CD8-positive, alpha-beta memory T cell (primary cell): ENCODE measurements at regions not wholly inside any gene's neighbourhood (a gene's known extent, or its start where the extent isn't known, plus 50 kb on each side); places are given as distances from the start of the nearest gene placed in this dataset.

ENCODE experiments used
- CTCF ChIA-PET: fragments of 350-600 bp; sonication (Branson Sonifier 250); formaldehyde crosslinking; loops from one replicate; lab custom pipeline; 2021; ENCODE audit warnings: antibody characterized with exemption; lab: Charles Lee
- POLR2A ChIA-PET: fragments of 350-600 bp; sonication (Branson Sonifier 250); formaldehyde crosslinking; loops from one replicate; lab custom pipeline; 2021; ENCODE audit warnings: antibody characterized with exemption; lab: Charles Lee
- DNase-seq, 5 donors: peaks; one replicate each; pipeline versions ENCODE4 v3.0.0 to v3.0.0-alpha.2; 2020 to 2022; ENCODE audit warnings: mixed read lengths in 1 of 5
- H3K27ac ChIP-seq: one replicate; pipeline ENCODE4 v1.7.0; 2013; ENCODE audit warnings: low read depth, mild to moderate bottlenecking, low read length, moderate library complexity
- H3K27me3 ChIP-seq: 2 replicates; pipeline ENCODE4 v1.7.0; 2013; ENCODE audit warnings: low read length, mild to moderate bottlenecking; ENCODE audit not compliant: insufficient read depth, poor library complexity, severe bottlenecking
- H3K36me3 ChIP-seq: 2 replicates; pipeline ENCODE4 v1.7.0; 2013; ENCODE audit warnings: mild to moderate bottlenecking, low read length, moderate library complexity; ENCODE audit not compliant: insufficient read depth
- H3K4me1 ChIP-seq: 2 replicates; pipeline ENCODE4 v1.7.0; 2013; ENCODE audit warnings: mild to moderate bottlenecking, low read length, moderate library complexity; ENCODE audit not compliant: insufficient read depth
- H3K4me3 ChIP-seq: 2 replicates; pipeline ENCODE4 v1.7.0; 2013; ENCODE audit warnings: mild to moderate bottlenecking, low read length
- H3K9me3 ChIP-seq: 2 replicates; pipeline ENCODE4 v1.7.0; 2013; ENCODE audit warnings: mild to moderate bottlenecking, low read length
- H3K27ac Mint-ChIP-seq, 8 donors: one replicate each; pipeline ENCODE4 v1.8.0; 2020 to 2021; ENCODE audit warnings: mixed read lengths in 8 of 8, mild to moderate bottlenecking in 6 of 8, inconsistent platforms in 3 of 8, moderate library complexity in 3 of 8
- H3K27me3 Mint-ChIP-seq, 2 donors: one replicate each; pipeline ENCODE4 v1.8.0; 2020 to 2021; ENCODE audit warnings: mixed read lengths in 2 of 2, mild to moderate bottlenecking in 1 of 2, moderate library complexity in 1 of 2
- H3K36me3 Mint-ChIP-seq, 3 donors: one replicate each; pipeline ENCODE4 v1.8.0; 2020 to 2021; ENCODE audit warnings: mixed read lengths in 3 of 3, inconsistent platforms in 1 of 3, mild to moderate bottlenecking in 1 of 3
- H3K4me1 Mint-ChIP-seq, 3 donors: one replicate each; pipeline ENCODE4 v1.8.0; 2020 to 2021; ENCODE audit warnings: mixed read lengths in 3 of 3, inconsistent platforms in 1 of 3, mild to moderate bottlenecking in 1 of 3
- H3K4me3 Mint-ChIP-seq, 7 donors: one replicate each; pipeline ENCODE4 v1.8.0; 2020 to 2021; ENCODE audit warnings: mixed read lengths in 7 of 7, mild to moderate bottlenecking in 6 of 7, moderate library complexity in 4 of 7, inconsistent platforms in 2 of 7
- H3K9me3 Mint-ChIP-seq, 5 donors: one replicate each; pipeline ENCODE4 v1.8.0; 2020 to 2022; ENCODE audit warnings: mixed read lengths in 5 of 5, mild to moderate bottlenecking in 3 of 5, moderate library complexity in 2 of 5, inconsistent platforms in 1 of 5

DNA sequence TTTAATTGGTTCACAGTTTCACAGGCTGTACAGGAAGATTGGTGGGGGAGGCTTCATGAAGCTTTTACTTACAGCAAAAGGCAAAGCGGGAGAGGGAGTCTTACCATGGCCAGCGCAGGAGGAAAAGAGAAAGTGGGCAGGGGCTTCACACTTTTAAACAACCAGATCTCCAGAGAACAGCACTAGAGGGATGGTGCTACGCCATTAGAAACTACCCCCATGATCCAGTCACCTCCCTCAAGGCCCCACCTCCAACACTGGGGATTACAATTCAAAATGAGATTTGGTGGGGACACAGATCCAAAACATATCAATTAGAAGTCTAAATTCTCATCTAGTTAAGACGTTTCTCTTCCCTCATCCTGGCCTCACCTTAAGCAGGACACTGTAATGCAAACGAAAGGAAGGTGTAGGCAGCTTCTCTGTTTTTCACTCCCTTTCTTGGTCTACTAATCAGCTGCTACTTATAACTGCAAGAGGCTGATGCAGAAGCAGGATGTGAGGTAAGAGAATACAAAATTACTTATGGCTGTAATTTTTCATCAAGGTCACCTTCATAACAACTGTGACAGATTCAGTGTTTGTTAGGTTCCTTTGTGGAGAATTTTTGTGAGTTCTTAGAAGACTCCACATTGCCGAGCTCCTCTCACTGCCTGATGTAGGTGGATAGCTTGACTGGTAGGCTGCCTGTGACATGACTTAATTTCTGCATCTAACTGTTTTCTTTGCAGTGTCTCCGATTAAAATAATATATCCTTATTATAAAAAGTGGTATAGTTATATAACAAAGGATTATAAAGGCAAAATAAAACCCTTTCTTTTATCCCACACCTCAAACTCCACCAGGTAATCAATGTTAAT is 255.1 kb downstream of the IL15 start:
- Mint-ChIP-seq H3K9me3 (no peaks in the 10 kb centered on the region), H3K27me3 (peaks cover 0 to 3% of the 10 kb centered on the region in 2 donors), H3K4me3 (no peak overlapping the region), H3K4me1 (no peaks in the 10 kb centered on the region), H3K27ac (no peak overlapping the region), H3K36me3 (no peaks in the 10 kb centered on the region)
- Histone ChIP-seq H3K9me3 (no peaks in the 10 kb centered on the region), H3K4me3 (no peak overlapping the region), H3K27ac (no peak overlapping the region), H3K4me1 (no peaks in the 10 kb centered on the region), H3K36me3 (no peaks in the 10 kb centered on the region), H3K27me3 (no peaks in the 10 kb centered on the region)
- ChIA-PET CTCF (no interaction called here), POLR2A (no interaction called here)
- DNase-seq, result no peak

DNA sequence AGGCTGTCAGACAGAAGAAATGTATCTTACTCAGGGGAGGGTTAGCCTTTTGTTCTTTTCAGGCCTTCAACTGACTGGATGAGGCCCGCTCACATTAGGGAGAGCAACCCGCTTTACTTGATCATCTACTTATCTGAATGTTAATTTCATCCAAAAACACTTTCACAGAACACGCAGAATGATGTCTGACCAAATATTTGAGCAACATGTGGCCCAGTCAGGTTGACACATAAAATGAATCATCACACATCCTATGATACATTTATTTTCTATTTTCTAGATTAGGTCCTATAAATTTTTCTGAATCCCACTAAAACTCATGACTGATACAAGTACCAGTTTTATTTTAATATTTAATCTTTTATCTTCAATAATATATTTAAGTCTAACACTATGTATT is 260.3 kb downstream of the IL15 start:
- H3K4me3 ChIP-seq, result no peak overlapping the region
- Mint-ChIP-seq H3K27ac (no peak overlapping the region), H3K36me3 (no peaks in the 10 kb centered on the region), H3K4me1 (no peaks in the 10 kb centered on the region), H3K9me3 (no peaks in the 10 kb centered on the region), H3K4me3 (no peak overlapping the region), H3K27me3 (no peaks in the 10 kb centered on the region)
- no peaks in the 10 kb centered on the region for H3K4me1 ChIP-seq
- H3K27ac ChIP-seq, result no peak overlapping the region
- H3K27me3 ChIP-seq, result no peaks in the 10 kb centered on the region
- DNase-seq, result no peak
- no peaks in the 10 kb centered on the region for H3K9me3 ChIP-seq
- no peaks in the 10 kb centered on the region for H3K36me3 ChIP-seq
- ChIA-PET POLR2A (no interaction called here), CTCF (no interaction called here)

DNA sequence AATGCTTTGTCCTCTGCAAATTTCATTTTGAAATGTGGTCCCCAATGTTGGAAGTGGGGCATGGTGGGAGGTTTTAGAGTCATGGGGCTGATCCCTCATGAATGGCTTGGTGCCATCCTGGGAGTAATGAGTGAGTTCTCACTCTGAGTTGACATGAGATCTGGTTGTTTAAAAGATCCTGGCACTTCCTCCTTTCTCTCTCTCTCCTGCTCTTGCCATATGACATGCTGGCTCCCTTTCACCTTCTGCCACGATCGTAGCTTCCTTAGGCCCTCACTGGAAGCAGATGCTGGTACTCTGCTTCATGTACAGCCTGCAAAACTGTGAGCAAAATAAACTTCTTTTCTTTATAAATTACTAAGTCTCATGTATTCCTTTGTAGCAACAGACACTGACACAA is 262.0 kb downstream of the IL15 start:
- POLR2A ChIA-PET, result no interaction called here
- H3K36me3 ChIP-seq, result no peaks in the 10 kb centered on the region
- no peaks in the 10 kb centered on the region for H3K4me1 ChIP-seq
- Mint-ChIP-seq H3K27me3 (no peaks in the 10 kb centered on the region), H3K4me3 (no peak overlapping the region), H3K9me3 (no peaks in the 10 kb centered on the region), H3K4me1 (no peaks in the 10 kb centered on the region), H3K36me3 (no peaks in the 10 kb centered on the region), H3K27ac (no peak overlapping the region)
- no peak for DNase-seq
- no peak overlapping the region for H3K27ac ChIP-seq
- H3K27me3 ChIP-seq, result no peaks in the 10 kb centered on the region
- H3K4me3 ChIP-seq, result no peak overlapping the region
- CTCF ChIA-PET, result interaction anchor here (1.2 kb wide), 1 partner anchor 9 kb away, joined by 3 read pairs; no protein-coding TSS in a partner anchor
- H3K9me3 ChIP-seq, result no peaks in the 10 kb centered on the region

- H3K36me3 Mint-ChIP-seq, result no peaks in the 10 kb centered on the region
- DNase-seq, result no peak
- H3K4me1 Mint-ChIP-seq, result no peaks in the 10 kb centered on the region
- H3K27me3 ChIP-seq, result no peaks in the 10 kb centered on the region
- H3K9me3 Mint-ChIP-seq, result no peaks in the 10 kb centered on the region
- no peak overlapping the region for H3K27ac ChIP-seq
- ChIA-PET CTCF (no interaction called here), POLR2A (no interaction called here)
- H3K36me3 ChIP-seq, result no peaks in the 10 kb centered on the region
- H3K9me3 ChIP-seq, result no peaks in the 10 kb centered on the region
- H3K4me1 ChIP-seq, result no peaks in the 10 kb centered on the region
- H3K4me3 Mint-ChIP-seq, result no peak overlapping the region
- H3K4me3 ChIP-seq, result no peak overlapping the region
- no peaks in the 10 kb centered on the region for H3K27me3 Mint-ChIP-seq
- no peak overlapping the region for H3K27ac Mint-ChIP-seq
Observed at GRCh38 chr4:141899103-141899502, 262.7 kb downstream of the IL15 start.

DNA sequence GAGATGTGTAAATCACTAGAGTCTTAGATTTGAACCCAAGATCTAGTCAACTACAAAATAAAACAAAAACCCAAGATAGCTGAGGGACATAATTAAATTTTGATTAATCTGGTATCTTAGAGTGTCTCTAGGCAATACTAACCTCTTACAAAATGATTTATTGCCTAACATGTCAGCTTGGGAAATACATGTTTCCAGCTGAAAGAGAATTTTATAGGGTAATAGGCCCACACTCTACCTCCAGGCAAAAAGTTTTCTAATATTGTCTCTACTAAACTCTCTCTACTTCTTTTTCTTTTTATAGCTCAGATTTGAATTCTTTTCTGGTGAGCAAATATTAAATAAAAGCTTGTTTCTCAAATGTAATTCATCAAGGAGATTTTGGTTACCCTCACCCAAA is 263.2 kb downstream of the IL15 start:
- H3K36me3 ChIP-seq, result no peaks in the 10 kb centered on the region
- no peaks in the 10 kb centered on the region for H3K9me3 ChIP-seq
- no peaks in the 10 kb centered on the region for H3K27me3 ChIP-seq
- Mint-ChIP-seq H3K4me3 (no peak overlapping the region), H3K4me1 (no peaks in the 10 kb centered on the region), H3K27ac (no peak overlapping the region), H3K36me3 (no peaks in the 10 kb centered on the region), H3K9me3 (no peaks in the 10 kb centered on the region), H3K27me3 (no peaks in the 10 kb centered on the region)
- no peak overlapping the region for H3K27ac ChIP-seq
- CTCF ChIA-PET, result no interaction called here
- H3K4me3 ChIP-seq, result no peak overlapping the region
- no peaks in the 10 kb centered on the region for H3K4me1 ChIP-seq
- POLR2A ChIA-PET, result no interaction called here
- DNase-seq, result no peak

GRCh38 chr4:141900856-141901255 is 264.5 kb downstream of the IL15 start:
- CTCF ChIA-PET, result no interaction called here
- DNase-seq, result no peak
- H3K27me3 ChIP-seq, result no peaks in the 10 kb centered on the region
- H3K36me3 ChIP-seq, result no peaks in the 10 kb centered on the region
- no peaks in the 10 kb centered on the region for H3K9me3 ChIP-seq
- H3K4me3 Mint-ChIP-seq, result no peak overlapping the region
- POLR2A ChIA-PET, result no interaction called here
- H3K36me3 Mint-ChIP-seq, result no peaks in the 10 kb centered on the region
- no peak overlapping the region for H3K27ac ChIP-seq
- H3K27me3 Mint-ChIP-seq, result peaks cover 0 to 7% of the 10 kb centered on the region in 2 donors
- H3K9me3 Mint-ChIP-seq, result no peaks in the 10 kb centered on the region
- no peak overlapping the region for H3K4me3 ChIP-seq
- H3K4me1 ChIP-seq, result no peaks in the 10 kb centered on the region
- no peak overlapping the region for H3K27ac Mint-ChIP-seq
- no peaks in the 10 kb centered on the region for H3K4me1 Mint-ChIP-seq

- H3K4me1 Mint-ChIP-seq, result no peaks in the 10 kb centered on the region
- POLR2A ChIA-PET, result no interaction called here
Observed at GRCh38 chr4:141905751-141906150, 269.4 kb downstream of the IL15 start.

GRCh38 chr4:141909541-141909940 is 273.2 kb downstream of the IL15 start:
- H3K27ac Mint-ChIP-seq, result no peak overlapping the region
- Histone ChIP-seq H3K4me3 (no peak overlapping the region), H3K27ac (no peak overlapping the region), H3K36me3 (no peaks in the 10 kb centered on the region), H3K4me1 (no peaks in the 10 kb centered on the region), H3K9me3 (no peaks in the 10 kb centered on the region), H3K27me3 (no peaks in the 10 kb centered on the region)
- no peak overlapping the region for H3K4me3 Mint-ChIP-seq
- ChIA-PET CTCF (no interaction called here), POLR2A (no interaction called here)
- no peaks in the 10 kb centered on the region for H3K4me1 Mint-ChIP-seq
- no peaks in the 10 kb centered on the region for H3K9me3 Mint-ChIP-seq
- DNase-seq, result no peak
- H3K36me3 Mint-ChIP-seq, result no peaks in the 10 kb centered on the region
- H3K27me3 Mint-ChIP-seq, result peaks cover 5 to 14% of the 10 kb centered on the region in 2 donors

More at GRCh38 chr4:141905751-141906150, 269.4 kb downstream of the IL15 start:
- no peak overlapping the region for H3K27ac Mint-ChIP-seq
- CTCF ChIA-PET, result no interaction called here
- Histone ChIP-seq H3K4me1 (no peaks in the 10 kb centered on the region), H3K9me3 (no peaks in the 10 kb centered on the region), H3K27ac (no peak overlapping the region), H3K27me3 (no peaks in the 10 kb centered on the region), H3K36me3 (no peaks in the 10 kb centered on the region), H3K4me3 (no peak overlapping the region)
- H3K27me3 Mint-ChIP-seq, result peaks cover 5 to 14% of the 10 kb centered on the region in 2 donors
- H3K36me3 Mint-ChIP-seq, result no peaks in the 10 kb centered on the region
- H3K4me3 Mint-ChIP-seq, result no peak overlapping the region
- no peak for DNase-seq
- no peaks in the 10 kb centered on the region for H3K9me3 Mint-ChIP-seq
